Tibial nerve (tissue), 4 donors: ENCODE measurements at regions not wholly inside any gene's neighbourhood (a gene's known extent, or its start where the extent isn't known, plus 50 kb on each side); places are given as distances from the start of the nearest gene placed in this dataset.

ENCODE experiments used
- CTCF ChIP-seq, 5 experiments: fragments of 200-600 bp in 3 of 5; fragments of 450-650 bp in 2 of 5; sonication (generic) in 3 of 5; IDR thresholded peaks; one replicate each; pipeline ENCODE4 v1.5.1; 2016 to 2019; ENCODE audit warnings: antibody characterized with exemption in 5 of 5, mild to moderate bottlenecking in 3 of 5, moderate library complexity in 2 of 5
- EP300 ChIP-seq, 2 donors: sonication (generic); formaldehyde crosslinking; IDR thresholded peaks; one replicate each; pipeline ENCODE4 v1.6.1; 2017; ENCODE audit warnings: antibody characterized with exemption in 2 of 2, mild to moderate bottlenecking in 1 of 2
- POLR2A ChIP-seq, 2 donors: fragments of 450-650 bp; IDR thresholded peaks; one replicate each; pipeline ENCODE4 v1.6.1; 2017; ENCODE audit warnings: antibody characterized with exemption in 2 of 2, mild to moderate bottlenecking in 2 of 2, moderate library complexity in 2 of 2

- no peak for TF ChIP-seq CTCF (IDR thresholded peaks at IDR 0.05)
- TF ChIP-seq EP300 (IDR thresholded peaks at IDR 0.05), result no peak
- TF ChIP-seq POLR2A (IDR thresholded peaks at IDR 0.05), result no peak
Observed at GRCh38 chr1:228810878-228811711, 75.8 kb downstream of the RHOU start.
